ENCODE measurements at regions not wholly inside any gene's neighbourhood (a gene's known extent, or its start where the extent isn't known, plus 50 kb on each side); places are given as distances from the start of the nearest gene placed in this dataset.

DNA sequence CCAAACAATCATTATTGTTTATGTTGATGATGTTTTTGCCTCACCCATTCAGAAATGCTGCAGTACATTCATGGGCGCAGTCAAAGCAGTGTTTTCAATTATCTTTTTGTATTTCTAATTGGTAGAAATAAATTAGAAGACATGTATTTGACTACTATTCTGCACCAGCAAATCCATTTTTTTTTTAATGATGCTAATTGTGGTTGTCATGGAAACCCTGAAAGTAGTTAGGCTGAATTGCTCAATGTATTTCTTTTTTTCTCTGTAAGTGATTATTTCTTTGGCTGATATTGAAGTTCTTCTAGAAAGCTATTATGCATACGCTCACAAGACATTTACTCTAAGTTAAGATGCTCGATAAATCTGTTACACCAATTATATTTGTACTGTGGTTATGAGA, 101.2 kb downstream of the RFC3 start:
- no peak for DNase-seq
- Mint-ChIP-seq H3K36me3 (ENCODE audit: insufficient read depth, unreplicated experiment) (no peaks in the 10 kb centered on the region), H3K4me3 (ENCODE audit: unreplicated experiment) (no peak overlapping the region), H3K9me3 (ENCODE audit: unreplicated experiment) (no peaks in the 10 kb centered on the region), H3K27ac (ENCODE audit: unreplicated experiment) (no peak overlapping the region), H3K4me1 (ENCODE audit: low read depth, unreplicated experiment) (no peaks in the 10 kb centered on the region), H3K27me3 (ENCODE audit: insufficient read depth, unreplicated experiment) (no peaks in the 10 kb centered on the region)
- no peaks in the 10 kb centered on the region for H3K4me1 ChIP-seq
- H3K36me3 ChIP-seq (ENCODE audit: control insufficient read depth, insufficient read depth, low read length), result no peaks in the 10 kb centered on the region
- intact Hi-C loops (cut with micrococcal nuclease; ENCODE audit: unreplicated experiment), result no loop called here
- H3K9me3 ChIP-seq, result no peaks in the 10 kb centered on the region
- BruUV-seq (replicated peaks), result no TSS peak
- H3K27me3 ChIP-seq (replicated peaks; ENCODE audit: control insufficient read depth, insufficient read depth, low read length), result no peaks in the 10 kb centered on the region
- ChIA-PET CTCF (no interaction called here), POLR2A (no interaction called here)
- H3K4me3 ChIP-seq (ENCODE audit: low read depth, low read length), result no peak overlapping the region
- TF ChIP-seq, protein P1, sequence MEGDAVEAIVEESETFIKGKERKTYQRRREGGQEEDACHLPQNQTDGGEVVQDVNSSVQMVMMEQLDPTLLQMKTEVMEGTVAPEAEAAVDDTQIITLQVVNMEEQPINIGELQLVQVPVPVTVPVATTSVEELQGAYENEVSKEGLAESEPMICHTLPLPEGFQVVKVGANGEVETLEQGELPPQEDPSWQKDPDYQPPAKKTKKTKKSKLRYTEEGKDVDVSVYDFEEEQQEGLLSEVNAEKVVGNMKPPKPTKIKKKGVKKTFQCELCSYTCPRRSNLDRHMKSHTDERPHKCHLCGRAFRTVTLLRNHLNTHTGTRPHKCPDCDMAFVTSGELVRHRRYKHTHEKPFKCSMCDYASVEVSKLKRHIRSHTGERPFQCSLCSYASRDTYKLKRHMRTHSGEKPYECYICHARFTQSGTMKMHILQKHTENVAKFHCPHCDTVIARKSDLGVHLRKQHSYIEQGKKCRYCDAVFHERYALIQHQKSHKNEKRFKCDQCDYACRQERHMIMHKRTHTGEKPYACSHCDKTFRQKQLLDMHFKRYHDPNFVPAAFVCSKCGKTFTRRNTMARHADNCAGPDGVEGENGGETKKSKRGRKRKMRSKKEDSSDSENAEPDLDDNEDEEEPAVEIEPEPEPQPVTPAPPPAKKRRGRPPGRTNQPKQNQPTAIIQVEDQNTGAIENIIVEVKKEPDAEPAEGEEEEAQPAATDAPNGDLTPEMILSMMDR (IDR thresholded peaks at IDR 0.05; ENCODE audit: insufficient read depth in 1 of 2, low read depth in 1 of 2, low read length in 1 of 2, severe bottlenecking in 1 of 2, unreplicated experiment in 1 of 2), result no peak

DNA sequence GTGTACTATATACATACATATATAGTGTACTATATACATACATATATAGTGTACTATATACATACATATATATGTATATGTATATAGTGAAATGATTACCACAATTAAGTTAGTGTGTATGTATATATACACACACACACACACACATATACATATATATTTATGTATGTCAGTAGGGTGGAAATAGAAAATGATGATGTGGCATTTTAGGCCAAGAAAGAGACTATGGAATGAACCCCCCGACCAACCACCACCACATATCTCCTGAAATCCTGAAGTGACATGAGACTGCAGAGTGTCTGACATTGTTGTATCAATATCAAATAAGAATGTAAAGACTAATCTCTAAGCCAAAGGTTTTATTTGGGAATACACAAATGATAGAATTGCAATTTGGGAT, 107.6 kb downstream of the RFC3 start:
- Histone ChIP-seq H3K27me3 (replicated peaks; ENCODE audit: control insufficient read depth, insufficient read depth, low read length) (no peaks in the 10 kb centered on the region), H3K36me3 (ENCODE audit: control insufficient read depth, insufficient read depth, low read length) (no peaks in the 10 kb centered on the region), H3K4me3 (ENCODE audit: low read depth, low read length) (no peak overlapping the region), H3K9me3 (no peaks in the 10 kb centered on the region), H3K4me1 (no peaks in the 10 kb centered on the region)
- ChIA-PET CTCF (no interaction called here), POLR2A (no interaction called here)
- intact Hi-C loops (cut with micrococcal nuclease; ENCODE audit: unreplicated experiment), result no loop called here
- Mint-ChIP-seq H3K27ac (ENCODE audit: unreplicated experiment) (no peak overlapping the region), H3K4me1 (ENCODE audit: low read depth, unreplicated experiment) (no peaks in the 10 kb centered on the region), H3K27me3 (ENCODE audit: insufficient read depth, unreplicated experiment) (no peaks in the 10 kb centered on the region), H3K4me3 (ENCODE audit: unreplicated experiment) (no peak overlapping the region), H3K9me3 (ENCODE audit: unreplicated experiment) (no peaks in the 10 kb centered on the region), H3K36me3 (ENCODE audit: insufficient read depth, unreplicated experiment) (no peaks in the 10 kb centered on the region)
- no peak for DNase-seq
- no TSS peak for BruUV-seq (replicated peaks)
- TF ChIP-seq, protein P1 (IDR thresholded peaks at IDR 0.05; ENCODE audit: insufficient read depth in 1 of 2, low read depth in 1 of 2, low read length in 1 of 2, severe bottlenecking in 1 of 2, unreplicated experiment in 1 of 2), result no peak

DNA sequence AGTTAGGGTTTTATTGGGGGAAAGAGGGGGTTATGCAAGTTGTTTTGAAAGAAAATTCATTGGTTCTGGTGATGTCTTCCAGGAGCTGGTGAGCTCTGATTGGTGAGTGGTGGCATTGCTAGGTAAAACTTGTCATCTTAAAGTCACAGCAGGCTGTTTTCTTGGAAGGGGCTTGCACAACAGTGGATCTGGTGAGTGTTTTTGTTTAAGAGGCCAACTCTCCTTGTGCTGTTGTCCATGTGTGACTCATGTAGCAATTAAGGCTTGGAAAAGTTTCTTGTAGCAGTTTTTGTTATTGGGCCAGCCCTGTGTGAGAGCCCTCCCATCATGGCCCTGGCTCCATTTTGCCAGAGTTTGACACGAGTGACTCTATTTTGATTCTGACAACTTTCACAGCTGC, 109.4 kb downstream of the RFC3 start:
- H3K9me3 Mint-ChIP-seq (ENCODE audit: unreplicated experiment), result no peaks in the 10 kb centered on the region
- H3K9me3 ChIP-seq, result no peaks in the 10 kb centered on the region
- H3K4me3 ChIP-seq (ENCODE audit: low read depth, low read length), result no peak overlapping the region
- DNase-seq, result no peak
- intact Hi-C loops (cut with micrococcal nuclease; ENCODE audit: unreplicated experiment), result no loop called here
- CTCF ChIA-PET, result no interaction called here
- H3K27ac Mint-ChIP-seq (ENCODE audit: unreplicated experiment), result no peak overlapping the region
- no peak overlapping the region for H3K4me3 Mint-ChIP-seq (ENCODE audit: unreplicated experiment)
- H3K27me3 Mint-ChIP-seq (ENCODE audit: insufficient read depth, unreplicated experiment), result no peaks in the 10 kb centered on the region
- no peaks in the 10 kb centered on the region for H3K36me3 ChIP-seq (ENCODE audit: control insufficient read depth, insufficient read depth, low read length)
- TF ChIP-seq, protein P1 (IDR thresholded peaks at IDR 0.05; ENCODE audit: insufficient read depth in 1 of 2, low read depth in 1 of 2, low read length in 1 of 2, severe bottlenecking in 1 of 2, unreplicated experiment in 1 of 2), result no peak
- no TSS peak for BruUV-seq (replicated peaks)
- no peaks in the 10 kb centered on the region for H3K4me1 ChIP-seq
- no peaks in the 10 kb centered on the region for H3K4me1 Mint-ChIP-seq (ENCODE audit: low read depth, unreplicated experiment)
- POLR2A ChIA-PET, result no interaction called here
- H3K36me3 Mint-ChIP-seq (ENCODE audit: insufficient read depth, unreplicated experiment), result no peaks in the 10 kb centered on the region
- H3K27me3 ChIP-seq (replicated peaks; ENCODE audit: control insufficient read depth, insufficient read depth, low read length), result no peaks in the 10 kb centered on the region

Data from Caco-2 (cell line).